Breast epithelium (tissue), 3 donors: ENCODE measurements at regions not wholly inside any gene's neighbourhood (a gene's known extent, or its start where the extent isn't known, plus 50 kb on each side); places are given as distances from the start of the nearest gene placed in this dataset.

Source experiments
- CTCF ChIP-seq, 3 donors: fragments of 450-650 bp; IDR thresholded peaks; one replicate each; pipeline ENCODE4 v1.5.1; 2016 to 2017; ENCODE audit warnings: antibody characterized with exemption in 3 of 3, mild to moderate bottlenecking in 3 of 3, moderate library complexity in 3 of 3
- POLR2A ChIP-seq: fragments of 450-650 bp; IDR thresholded peaks from one replicate; pipeline ENCODE4 v1.6.1; 2016; ENCODE audit warnings: antibody characterized with exemption, mild to moderate bottlenecking, moderate library complexity

GRCh38 chr13:80477661-80478443 lies 136.9 kb upstream of the SPRY2 start:
- TF ChIP-seq POLR2A (no peak), CTCF (IDR thresholded peaks at IDR 0.05) (no peak)
